Choroid plexus epithelial cell (primary cell): ENCODE measurements at regions not wholly inside any gene's neighbourhood (a gene's known extent, or its start where the extent isn't known, plus 50 kb on each side); places are given as distances from the start of the nearest gene placed in this dataset.
A peak's percentile ranks its signal among the peaks of the same experiment; 100 is the strongest.
"Not testable (repeated sequence)": the region's sequence is repeated elsewhere in the genome, so short reads cannot be mapped to it uniquely, and the experiment has no call there.

Experiments
- DNase-seq: peaks from one replicate; pipeline ENCODE4 v3.0.0-alpha.2; 2010; ENCODE audit warnings: low read depth
- H3K4me3 ChIP-seq: 2 replicates; pipeline ENCODE4 v1.5.1; 2011; ENCODE audit warnings: low read depth, mild to moderate bottlenecking, control low read depth, low read length, moderate library complexity
- TF ChIP-seq, protein P1 (sequence below): conservative IDR thresholded peaks from 2 replicates; pipeline ENCODE4 v1.5.1; 2011; ENCODE audit warnings: low read depth, mild to moderate bottlenecking, control low read depth, inconsistent platforms, low read length, moderate library complexity

DNA sequence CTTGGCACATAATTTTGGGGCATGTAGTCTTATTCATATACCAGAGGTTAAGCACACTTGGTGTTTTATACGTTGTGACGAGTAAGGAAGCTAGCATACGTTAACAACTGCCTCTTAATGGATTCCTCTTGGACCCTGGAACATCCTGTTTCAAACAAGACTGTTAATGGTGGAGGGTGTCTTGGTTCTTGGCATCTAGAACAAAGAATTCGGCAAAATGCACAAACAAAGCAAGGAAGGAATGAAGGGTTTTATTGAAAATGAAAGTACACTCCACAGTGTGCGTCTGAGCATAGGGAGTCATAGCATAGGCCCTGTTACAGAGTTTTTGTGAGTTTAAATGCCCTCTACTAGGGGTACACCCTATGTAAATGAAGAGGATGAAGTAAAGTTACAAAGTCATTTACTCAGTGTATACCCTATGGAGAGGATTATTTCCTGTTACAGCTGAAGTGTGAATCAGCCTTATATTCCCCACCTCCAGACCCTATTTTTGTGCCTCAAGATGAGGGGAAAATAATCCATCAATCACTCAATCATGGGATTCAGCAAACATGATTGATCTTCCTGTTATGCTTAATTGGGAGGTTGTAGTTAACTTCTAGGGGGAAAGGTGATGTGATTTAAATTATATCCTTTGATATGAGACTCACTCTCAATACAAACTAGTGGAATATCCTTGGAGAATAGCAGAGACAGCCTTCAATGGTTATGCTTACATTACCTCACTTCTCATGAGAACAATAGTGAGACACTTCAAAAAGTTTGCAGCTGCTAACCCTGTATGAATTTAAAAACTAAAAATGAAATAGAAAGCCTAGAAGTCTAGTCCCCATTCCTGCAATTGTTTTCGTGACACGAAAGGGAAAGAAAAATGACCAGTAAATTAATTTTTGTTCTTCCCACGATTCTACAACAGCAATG is 84.9 kb upstream of the MYO10 start:
- H3K4me3 ChIP-seq = no peak overlapping the region
- TF ChIP-seq, protein P1, sequence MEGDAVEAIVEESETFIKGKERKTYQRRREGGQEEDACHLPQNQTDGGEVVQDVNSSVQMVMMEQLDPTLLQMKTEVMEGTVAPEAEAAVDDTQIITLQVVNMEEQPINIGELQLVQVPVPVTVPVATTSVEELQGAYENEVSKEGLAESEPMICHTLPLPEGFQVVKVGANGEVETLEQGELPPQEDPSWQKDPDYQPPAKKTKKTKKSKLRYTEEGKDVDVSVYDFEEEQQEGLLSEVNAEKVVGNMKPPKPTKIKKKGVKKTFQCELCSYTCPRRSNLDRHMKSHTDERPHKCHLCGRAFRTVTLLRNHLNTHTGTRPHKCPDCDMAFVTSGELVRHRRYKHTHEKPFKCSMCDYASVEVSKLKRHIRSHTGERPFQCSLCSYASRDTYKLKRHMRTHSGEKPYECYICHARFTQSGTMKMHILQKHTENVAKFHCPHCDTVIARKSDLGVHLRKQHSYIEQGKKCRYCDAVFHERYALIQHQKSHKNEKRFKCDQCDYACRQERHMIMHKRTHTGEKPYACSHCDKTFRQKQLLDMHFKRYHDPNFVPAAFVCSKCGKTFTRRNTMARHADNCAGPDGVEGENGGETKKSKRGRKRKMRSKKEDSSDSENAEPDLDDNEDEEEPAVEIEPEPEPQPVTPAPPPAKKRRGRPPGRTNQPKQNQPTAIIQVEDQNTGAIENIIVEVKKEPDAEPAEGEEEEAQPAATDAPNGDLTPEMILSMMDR = no peak
- DNase-seq = no peak

DNA sequence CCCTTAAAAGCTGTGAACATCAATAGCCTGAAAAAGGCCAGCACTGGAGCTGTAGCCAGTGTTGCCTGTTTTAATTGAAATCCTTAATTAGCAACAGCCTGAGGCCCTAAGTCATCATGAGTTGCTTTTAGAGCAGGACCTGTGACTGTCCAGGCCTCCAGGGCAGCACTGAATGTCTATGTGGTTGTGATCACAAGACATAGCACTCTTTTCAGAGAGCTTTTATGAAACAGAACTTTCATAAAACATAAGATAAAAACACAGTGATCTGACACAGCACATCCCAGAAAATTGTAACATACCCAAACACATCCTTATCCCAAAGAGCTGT is 85.5 kb upstream of the MYO10 start:
- DNase-seq = no peak
- TF ChIP-seq, protein P1 = no peak
- H3K4me3 ChIP-seq = no peak overlapping the region

DNA sequence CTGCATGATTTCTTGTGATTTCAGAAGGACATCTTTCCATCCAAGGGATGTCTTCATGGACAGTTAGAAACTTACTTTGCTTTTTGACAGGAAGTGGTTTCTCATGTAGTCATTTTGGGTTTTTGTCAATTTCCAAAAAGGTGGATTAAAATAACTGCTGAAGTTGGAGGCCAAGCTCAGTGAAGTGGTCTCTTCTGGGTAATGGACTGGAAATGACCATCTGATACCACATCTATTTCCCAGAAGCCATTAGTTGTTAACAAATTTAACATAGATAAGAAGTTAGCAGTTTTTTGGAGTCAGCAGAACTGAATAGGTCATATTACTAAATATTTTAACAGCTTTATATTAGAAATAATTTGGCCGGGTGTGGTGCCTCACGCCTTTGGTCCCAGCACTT is 86.2 kb upstream of the MYO10 start:
- TF ChIP-seq, protein P1 = no peak
- H3K4me3 ChIP-seq = no peak overlapping the region
- no peak for DNase-seq

DNA sequence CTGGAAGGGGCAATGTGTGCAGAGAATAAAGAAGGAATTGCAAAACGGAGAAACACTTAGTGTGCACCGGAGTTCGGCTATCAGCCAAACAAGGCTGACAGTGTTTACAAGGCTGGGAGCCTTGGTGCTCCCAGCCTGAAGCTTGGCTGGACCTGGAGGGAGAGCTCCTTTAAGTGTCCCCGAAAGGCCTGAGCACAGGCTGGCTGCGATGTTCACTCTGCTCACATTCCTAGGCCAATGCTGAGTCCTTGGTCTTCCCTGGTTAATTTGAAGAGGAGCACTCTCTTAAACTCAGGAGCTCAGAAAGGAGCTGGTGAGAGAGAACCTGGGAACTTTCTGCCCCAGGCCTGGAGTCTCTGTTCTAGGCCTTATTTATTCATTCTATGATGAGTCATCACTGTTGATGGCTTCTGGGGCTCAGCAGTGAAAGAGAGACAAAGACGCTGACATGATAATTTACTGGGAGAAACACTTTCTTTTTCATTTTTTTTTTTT is 88.6 kb upstream of the MYO10 start:
- DNase-seq = peak; percentile 70
- TF ChIP-seq, protein P1 = no peak
- H3K4me3 ChIP-seq = no peak overlapping the region

DNA sequence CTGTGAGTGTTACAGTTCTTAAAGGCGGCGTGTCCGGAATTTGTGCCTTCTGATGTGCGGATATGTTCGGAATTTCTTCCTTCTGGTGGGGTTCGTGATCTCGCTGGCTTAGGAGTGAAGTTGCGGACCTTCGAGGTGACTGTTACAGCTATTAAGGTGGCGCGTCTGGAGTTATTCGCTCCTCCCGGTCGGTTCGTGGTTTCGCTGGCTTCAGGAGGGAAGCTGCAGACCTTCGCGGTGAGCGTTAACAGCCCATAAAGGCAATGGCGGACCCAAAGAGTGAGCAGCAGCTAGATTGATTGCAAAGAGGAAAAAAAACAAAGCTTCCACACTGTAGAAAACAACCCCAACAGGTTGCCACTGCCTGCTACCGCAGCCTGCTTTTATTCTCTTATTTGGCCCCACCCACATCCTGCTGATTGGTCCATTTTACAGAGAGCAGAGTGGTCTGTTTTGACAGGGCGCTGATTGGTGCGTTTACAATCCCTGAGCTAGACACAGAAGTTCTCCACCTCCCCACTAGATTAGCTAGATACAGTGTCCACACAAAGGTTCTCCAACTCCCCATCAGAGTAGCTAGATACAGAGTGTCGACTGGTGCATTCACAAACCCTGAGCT is 95.7 kb upstream of the MYO10 start:
- not testable (repeated sequence) for DNase-seq, H3K4me3 ChIP-seq

DNA sequence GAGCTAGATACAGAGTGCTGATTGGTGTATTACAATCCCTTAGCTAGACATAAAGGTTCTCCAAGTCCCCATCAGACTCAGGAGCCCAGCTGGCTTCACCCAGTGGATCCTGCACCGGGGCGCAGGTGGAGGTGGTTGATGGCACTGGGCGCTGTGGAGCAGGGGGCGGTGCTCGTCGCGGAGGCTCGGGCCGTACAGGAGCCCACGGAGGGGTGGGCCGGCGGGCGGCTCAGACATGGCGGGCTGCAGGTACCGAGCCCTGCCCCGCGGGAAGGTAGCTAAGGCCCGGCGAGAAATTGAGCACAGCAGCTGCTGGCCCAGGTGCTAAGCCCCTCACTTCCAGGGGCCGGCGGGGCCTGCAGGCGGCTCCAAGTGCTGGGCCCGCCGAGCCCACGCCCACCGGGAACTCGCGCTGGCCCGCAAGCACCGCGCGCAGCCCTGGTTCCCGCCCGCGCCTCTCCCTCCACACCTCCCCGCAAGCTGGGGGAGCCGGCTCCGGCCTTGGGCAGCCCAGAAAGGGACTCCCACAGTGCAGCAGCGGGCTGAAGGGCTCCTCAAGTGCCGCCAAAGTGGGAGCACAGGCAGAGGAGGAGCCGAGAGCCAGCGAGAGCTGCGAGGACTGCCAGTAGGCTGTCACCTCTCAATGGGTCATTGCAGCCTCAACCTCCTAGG is 96.4 kb upstream of the MYO10 start:
- not testable (repeated sequence) for H3K4me3 ChIP-seq, DNase-seq

DNA sequence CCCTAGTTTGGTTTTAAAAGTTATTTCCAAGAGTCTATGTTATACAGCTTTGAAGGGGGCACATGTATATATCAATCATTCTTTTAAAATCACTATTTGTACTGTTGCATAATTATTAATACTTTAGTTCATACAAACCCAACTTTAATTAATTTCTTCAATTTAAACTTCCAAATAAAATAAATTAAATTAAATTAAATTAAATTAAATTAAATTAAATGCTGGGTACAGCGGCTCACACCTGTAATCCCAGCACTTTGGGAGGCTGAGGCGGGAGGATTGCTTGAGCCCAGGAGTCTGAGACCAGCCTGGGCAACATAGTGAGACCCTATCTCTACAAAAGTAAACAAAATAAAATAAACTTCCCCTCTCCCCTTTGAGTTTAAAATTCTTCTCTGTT is 98.9 kb upstream of the MYO10 start:
- not testable (repeated sequence) for H3K4me3 ChIP-seq, DNase-seq

DNA sequence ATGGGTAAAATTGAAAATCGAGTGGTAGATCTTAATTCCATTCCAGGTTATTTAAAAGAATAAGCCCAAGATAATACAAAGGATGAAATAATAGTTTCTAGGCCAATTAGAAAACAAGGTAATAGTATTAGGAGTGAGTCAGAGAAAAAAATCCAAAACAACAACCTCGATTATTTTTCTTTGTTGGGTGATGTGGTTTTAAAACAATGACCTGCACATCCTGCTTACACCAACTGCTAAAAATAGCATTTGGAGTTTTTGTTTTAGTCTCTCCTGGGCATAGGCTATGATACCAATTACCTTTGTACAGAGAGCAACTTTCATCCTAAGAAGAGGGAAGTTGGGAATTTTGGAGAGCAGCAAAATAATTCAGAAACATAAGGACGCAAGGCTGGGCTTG is 101.7 kb upstream of the MYO10 start:
- no peak overlapping the region for H3K4me3 ChIP-seq
- DNase-seq = peak; percentile 44
- TF ChIP-seq, protein P1 = no peak
